HEK293 (cell line): ENCODE measurements at regions not wholly inside any gene's neighbourhood (a gene's known extent, or its start where the extent isn't known, plus 50 kb on each side); places are given as distances from the start of the nearest gene placed in this dataset.

Source experiments
- CTCF ChIA-PET: fragments of 350-600 bp; formaldehyde crosslinking; extraction: SDS; loops from one replicate; lab custom pipeline; 2021; ENCODE audit warnings: antibody characterized with exemption; lab: Yijun Ruan, JAX
- POLR2A ChIA-PET: fragments of 300-600 bp; formaldehyde crosslinking; extraction: SDS; loops from one replicate; lab custom pipeline; 2020; ENCODE audit warnings: antibody characterized with exemption, inconsistent platforms; lab: Yijun Ruan, JAX
- H3K27ac ChIP-seq: fragments of 200-500 bp; sonication (Bioruptor generic); 2 replicates; pipeline ENCODE4 v1.5.1; 2014; ENCODE audit warnings: low read depth, low read length, control low read depth, inconsistent platforms; ENCODE audit errors: extremely low read depth
- H3K36me3 ChIP-seq, 2 experiments: fragments of 200-500 bp in 1 of 2; sonication (Bioruptor generic) in 1 of 2; 1 replicate in 1 of 2; 2 replicates in 1 of 2; pipeline ENCODE4 v1.5.1; 2014 to 2017; ENCODE audit warnings: inconsistent platforms in 2 of 2, low read length in 2 of 2; ENCODE audit not compliant: control insufficient read depth in 2 of 2, insufficient read depth in 1 of 2
- H3K4me1 ChIP-seq: fragments of 200-500 bp; sonication (Bioruptor generic); 2 replicates; pipeline ENCODE4 v1.5.1; 2014; ENCODE audit warnings: mild to moderate bottlenecking, low read length, inconsistent platforms; ENCODE audit not compliant: control insufficient read depth, insufficient read depth
- H3K4me3 ChIP-seq: 2 replicates; pipeline ENCODE4 v1.5.1; 2011; ENCODE audit warnings: low read depth, mild to moderate bottlenecking, control low read depth, low read length, moderate library complexity
- H3K9me3 ChIP-seq: fragments of 200-500 bp; sonication (Bioruptor generic); 2 replicates; pipeline ENCODE4 v1.5.1; 2014; ENCODE audit warnings: low read depth, low read length, inconsistent platforms; ENCODE audit not compliant: control insufficient read depth, insufficient read depth
- BCL11A ChIP-seq: fragments of 450-650 bp; formaldehyde crosslinking; IDR thresholded peaks from 2 replicates; pipeline ENCODE4 v1.5.1; 2016; ENCODE audit warnings: low read depth, missing biosample characterization, missing genetic modification characterization
- GLIS2 ChIP-seq: fragments of 450-650 bp; formaldehyde crosslinking; IDR thresholded peaks from 2 replicates; pipeline ENCODE4 v1.5.1; 2016; ENCODE audit warnings: missing biosample characterization, missing genetic modification characterization
- KLF8 ChIP-seq: fragments of 450-650 bp; formaldehyde crosslinking; IDR thresholded peaks from 2 replicates; pipeline ENCODE4 v1.5.1; 2016; ENCODE audit warnings: missing biosample characterization, missing genetic modification characterization
- OSR2 ChIP-seq: fragments of 450-650 bp; formaldehyde crosslinking; IDR thresholded peaks from 2 replicates; pipeline ENCODE4 v1.5.1; 2016; ENCODE audit warnings: missing biosample characterization, missing genetic modification characterization
- PATZ1 ChIP-seq: fragments of 450-650 bp; formaldehyde crosslinking; IDR thresholded peaks from 2 replicates; pipeline ENCODE4 v1.5.1; 2016; ENCODE audit warnings: missing biosample characterization, missing genetic modification characterization
- SALL2 ChIP-seq: fragments of 450-650 bp; formaldehyde crosslinking; IDR thresholded peaks from 2 replicates; pipeline ENCODE4 v1.5.0; 2017; ENCODE audit warnings: missing biosample characterization, mild to moderate bottlenecking, missing genetic modification characterization, borderline replicate concordance
- YY1 ChIP-seq: fragments of 450-650 bp; formaldehyde crosslinking; IDR thresholded peaks from 2 replicates; pipeline ENCODE4 v1.5.1; 2018; ENCODE audit warnings: missing biosample characterization, missing genetic modification characterization
- ZBTB17 ChIP-seq: fragments of 450-650 bp; formaldehyde crosslinking; IDR thresholded peaks from 2 replicates; pipeline ENCODE4 v1.5.1; 2016; ENCODE audit warnings: missing biosample characterization, missing genetic modification characterization
- ZBTB8A ChIP-seq: fragments of 450-650 bp; formaldehyde crosslinking; IDR thresholded peaks from 2 replicates; pipeline ENCODE4 v1.5.1; 2016; ENCODE audit warnings: missing biosample characterization, missing genetic modification characterization
- ZFP41 ChIP-seq: fragments of 450-650 bp; formaldehyde crosslinking; IDR thresholded peaks from 2 replicates; pipeline ENCODE4 v1.5.1; 2016; ENCODE audit warnings: missing biosample characterization, missing genetic modification characterization, borderline replicate concordance
- ZNF121 ChIP-seq: fragments of 450-650 bp; formaldehyde crosslinking; IDR thresholded peaks from 2 replicates; pipeline ENCODE4 v1.5.1; 2016; ENCODE audit warnings: missing biosample characterization, missing genetic modification characterization
- ZNF174 ChIP-seq: fragments of 450-650 bp; formaldehyde crosslinking; IDR thresholded peaks from 2 replicates; pipeline ENCODE4 v1.5.0; 2017; ENCODE audit warnings: missing biosample characterization, mild to moderate bottlenecking, missing genetic modification characterization
- ZNF24 ChIP-seq: fragments of 450-650 bp; formaldehyde crosslinking; IDR thresholded peaks from 2 replicates; pipeline ENCODE4 v1.5.1; 2016; ENCODE audit warnings: missing biosample characterization, missing genetic modification characterization
- ZNF280C ChIP-seq: fragments of 450-650 bp; formaldehyde crosslinking; IDR thresholded peaks from 2 replicates; pipeline ENCODE4 v1.5.1; 2016; ENCODE audit warnings: missing biosample characterization, missing genetic modification characterization
- ZNF311 ChIP-seq: fragments of 450-650 bp; formaldehyde crosslinking; IDR thresholded peaks from 2 replicates; pipeline ENCODE4 v1.5.1; 2017; ENCODE audit warnings: missing biosample characterization, missing genetic modification characterization, borderline replicate concordance
- ZNF530 ChIP-seq: fragments of 450-650 bp; formaldehyde crosslinking; IDR thresholded peaks from 2 replicates; pipeline ENCODE4 v1.5.1; 2016; ENCODE audit warnings: low read depth, missing biosample characterization, missing genetic modification characterization
- ZNF585B ChIP-seq: fragments of 450-650 bp; formaldehyde crosslinking; IDR thresholded peaks from 2 replicates; pipeline ENCODE4 v1.5.1; 2016; ENCODE audit warnings: missing biosample characterization, missing genetic modification characterization
- ZNF639 ChIP-seq: fragments of 450-650 bp; formaldehyde crosslinking; IDR thresholded peaks from 2 replicates; pipeline ENCODE4 v1.5.1; 2016; ENCODE audit warnings: missing biosample characterization, missing genetic modification characterization
- ZNF768 ChIP-seq: fragments of 450-650 bp; formaldehyde crosslinking; IDR thresholded peaks from 2 replicates; pipeline ENCODE4 v1.5.1; 2018; ENCODE audit warnings: missing biosample characterization, mild to moderate bottlenecking, missing genetic modification characterization
- ZNF791 ChIP-seq: fragments of 450-650 bp; formaldehyde crosslinking; IDR thresholded peaks from 2 replicates; pipeline ENCODE4 v1.5.1; 2016; ENCODE audit warnings: missing biosample characterization, missing genetic modification characterization
- ZSCAN18 ChIP-seq: fragments of 450-650 bp; formaldehyde crosslinking; IDR thresholded peaks from 2 replicates; pipeline ENCODE4 v1.5.1; 2016; ENCODE audit warnings: missing biosample characterization, missing genetic modification characterization
- ZSCAN5A ChIP-seq: fragments of 450-650 bp; formaldehyde crosslinking; IDR thresholded peaks from 2 replicates; pipeline ENCODE4 v1.5.1; 2016; ENCODE audit warnings: missing biosample characterization, missing genetic modification characterization

- ChIA-PET CTCF (no interaction called here), POLR2A (no interaction called here)
- H3K9me3 ChIP-seq: no peaks in the 10 kb centered on the region
- H3K4me1 ChIP-seq: no peaks in the 10 kb centered on the region
- H3K36me3 ChIP-seq: no peaks in the 10 kb centered on the region
- H3K4me3 ChIP-seq: no peak overlapping the region
- no peak overlapping the region for H3K27ac ChIP-seq
- TF ChIP-seq PATZ1 (tag by site-specific recombination) (no peak), OSR2 (tag by site-specific recombination) (no peak), SALL2 (no peak), KLF8 (tag by site-specific recombination) (no peak), ZFP41 (tag by site-specific recombination) (no peak), ZNF280C (no peak), ZBTB8A (tag by site-specific recombination) (no peak), ZBTB17 (tag by site-specific recombination) (no peak), GLIS2 (tag by site-specific recombination) (no peak)
Observed at GRCh38 chr9:80222466-80223169, 650.9 kb downstream of the TLE4 start.

GRCh38 chr9:80218328-80218727, 646.6 kb downstream of the TLE4 start:
- CTCF ChIA-PET: interaction anchor here (0.6 kb wide), 1 partner anchor 183 kb away, joined by 3 read pairs; no protein-coding TSS in a partner anchor
- Histone ChIP-seq H3K9me3 (no peaks in the 10 kb centered on the region), H3K4me3 (no peak overlapping the region), H3K36me3 (no peaks in the 10 kb centered on the region), H3K27ac (no peak overlapping the region)
- no peak for TF ChIP-seq ZNF585B
- no peak for TF ChIP-seq ZNF311 (tag by site-specific recombination)
- TF ChIP-seq, all 188 proteins: peak for 0
- POLR2A ChIA-PET: no interaction called here
- no peaks in the 10 kb centered on the region for H3K4me1 ChIP-seq

- H3K4me1 ChIP-seq: no peaks in the 10 kb centered on the region
- ChIA-PET POLR2A (no interaction called here), CTCF (interaction anchor here (0.6 kb wide), 1 partner anchor 256 kb away, joined by 3 read pairs; no protein-coding TSS in a partner anchor)
- H3K27ac ChIP-seq: no peak overlapping the region
- H3K9me3 ChIP-seq: no peaks in the 10 kb centered on the region
- H3K36me3 ChIP-seq: no peaks in the 10 kb centered on the region
- no peak overlapping the region for H3K4me3 ChIP-seq
- no peak for TF ChIP-seq ZNF174 (tag by site-specific recombination)
- TF ChIP-seq ZSCAN18 (tag by site-specific recombination): no peak
- TF ChIP-seq ZNF24 (tag by site-specific recombination): no peak
- no peak for TF ChIP-seq ZNF791 (tag by site-specific recombination)
- TF ChIP-seq ZNF530 (tag by site-specific recombination): no peak
- TF ChIP-seq ZNF639 (tag by site-specific recombination): no peak
- no peak for TF ChIP-seq ZNF768 (tag by site-specific recombination)
- no peak for TF ChIP-seq YY1 (tag by site-specific recombination)
- TF ChIP-seq ZSCAN5A: no peak
- TF ChIP-seq BCL11A (tag by site-specific recombination): no peak
- TF ChIP-seq ZNF121 (tag by site-specific recombination): no peak
Observed at GRCh38 chr9:80213613-80214012, 641.8 kb downstream of the TLE4 start.
